BLaER1 treated with 17β-estradiol and CSF1 and Interleukin-3, amounts not matched to agents 10 nM and 100 nM (cell line): ENCODE measurements at regions not wholly inside any gene's neighbourhood (a gene's known extent, or its start where the extent isn't known, plus 50 kb on each side); places are given as distances from the start of the nearest gene placed in this dataset.
A peak's percentile ranks its signal among the peaks of the same experiment; 100 is the strongest.
"Not testable (repeated sequence)": the region's sequence is repeated elsewhere in the genome, so short reads cannot be mapped to it uniquely, and the experiment has no call there.

Experiments used
- H3K27ac ChIP-seq, 11 experiments: shearing (Covaris generic); formaldehyde crosslinking; 2 replicates each; pipeline ENCODE4 v1.8.1; 2022
- H3K27me3 ChIP-seq, 11 experiments: shearing (Covaris generic); formaldehyde crosslinking; 2 replicates each; pipeline ENCODE4 v1.8.1; 2022
- H3K36me3 ChIP-seq, 11 experiments: shearing (Covaris generic); formaldehyde crosslinking; 2 replicates each; pipeline ENCODE4 v1.8.1; 2022
- H3K4me1 ChIP-seq, 10 experiments: shearing (Covaris generic); formaldehyde crosslinking; 2 replicates each; pipeline ENCODE4 v1.8.1; 2022
- H3K4me2 ChIP-seq, 11 experiments: shearing (Covaris generic); formaldehyde crosslinking; 2 replicates each; pipeline ENCODE4 v1.8.1; 2022
- H3K4me3 ChIP-seq, 10 experiments: shearing (Covaris generic); formaldehyde crosslinking; 2 replicates each; pipeline ENCODE4 v1.8.1; 2022
- H3K9ac ChIP-seq, 11 experiments: shearing (Covaris generic); formaldehyde crosslinking; 2 replicates each; pipeline ENCODE4 v1.8.1; 2022
- H3K9me3 ChIP-seq, 11 experiments: shearing (Covaris generic); formaldehyde crosslinking; replicated peaks in 1 of 11; 2 replicates each; pipeline ENCODE4 v1.8.1; 2022
- H4K20me1 ChIP-seq, 11 experiments: shearing (Covaris generic); formaldehyde crosslinking; 2 replicates each; pipeline ENCODE4 v1.8.1; 2022
- Cebpa-rat ChIP-seq, 11 experiments: shearing (Covaris generic); IDR thresholded peaks; 2 replicates each; pipeline ENCODE4 v1.8.1; 2022

GRCh38 chr5:166768536-166768935, 1522.9 kb upstream of the WWC1 start:
- H3K4me1 ChIP-seq: peaks cover 0 to 8% (median 0%) of the 10 kb centered on the region in 10 experiments; a peak in 3 of 20 replicates
- H3K4me2 ChIP-seq: no peak overlapping the region
- H4K20me1 ChIP-seq: no peaks in the 10 kb centered on the region
- H3K9me3 ChIP-seq: peaks cover 0 to 14% (median 4%) of the 10 kb centered on the region in 11 experiments; a peak in 7 of 22 replicates
- H3K27ac ChIP-seq: no peak overlapping the region
- no peak overlapping the region for H3K4me3 ChIP-seq
- no peak overlapping the region for H3K9ac ChIP-seq
- H3K27me3 ChIP-seq: no peaks in the 10 kb centered on the region
- no peak for TF ChIP-seq Cebpa-rat (IDR thresholded peaks at IDR 0.05)
- no peaks in the 10 kb centered on the region for H3K36me3 ChIP-seq

- H3K4me2 ChIP-seq: no peak overlapping the region
- no peaks in the 10 kb centered on the region for H3K27me3 ChIP-seq
- peaks cover 0 to 14% (median 4%) of the 10 kb centered on the region in 11 experiments; a peak in 7 of 22 replicates for H3K9me3 ChIP-seq
- H3K27ac ChIP-seq: no peak overlapping the region
- H3K36me3 ChIP-seq: no peaks in the 10 kb centered on the region
- no peak for TF ChIP-seq Cebpa-rat (IDR thresholded peaks at IDR 0.05)
- no peak overlapping the region for H3K9ac ChIP-seq
- H4K20me1 ChIP-seq: no peaks in the 10 kb centered on the region
- peaks cover 0 to 8% (median 0%) of the 10 kb centered on the region in 10 experiments; a peak in 3 of 20 replicates for H3K4me1 ChIP-seq
- H3K4me3 ChIP-seq: no peak overlapping the region
Observed at GRCh38 chr5:166772770-166773169, 1518.7 kb upstream of the WWC1 start.

GRCh38 chr5:166781737-166782136, 1509.7 kb upstream of the WWC1 start:
- peaks cover 0 to 18% (median 12%) of the 10 kb centered on the region in 11 experiments; a peak in 13 of 22 replicates for H3K9me3 ChIP-seq
- TF ChIP-seq Cebpa-rat (IDR thresholded peaks at IDR 0.05): no peak
- H3K4me3 ChIP-seq: no peak overlapping the region
- no peaks in the 10 kb centered on the region for H3K36me3 ChIP-seq
- peaks cover 7 to 20% (median 13%) of the 10 kb centered on the region in 10 experiments for H3K4me1 ChIP-seq
- H3K27ac ChIP-seq: no peak overlapping the region
- H3K27me3 ChIP-seq: no peaks in the 10 kb centered on the region
- H4K20me1 ChIP-seq: no peaks in the 10 kb centered on the region
- no peak overlapping the region for H3K9ac ChIP-seq
- peak overlapping the region in 8 of 11 experiments; percentile 25 to 65 (median 50); a peak in 15 of 22 replicates for H3K4me2 ChIP-seq

- no peak overlapping the region for H3K27ac ChIP-seq
- no peaks in the 10 kb centered on the region for H3K36me3 ChIP-seq
- peaks cover 7 to 37% (median 16%) of the 10 kb centered on the region in 10 experiments for H3K4me1 ChIP-seq
- H3K4me2 ChIP-seq: no peak overlapping the region
- H4K20me1 ChIP-seq: no peaks in the 10 kb centered on the region
- no peak overlapping the region for H3K9ac ChIP-seq
- H3K9me3 ChIP-seq: peaks cover 0 to 18% (median 12%) of the 10 kb centered on the region in 11 experiments; a peak in 13 of 22 replicates
- TF ChIP-seq Cebpa-rat (IDR thresholded peaks at IDR 0.05): no peak
- H3K4me3 ChIP-seq: no peak overlapping the region
- no peaks in the 10 kb centered on the region for H3K27me3 ChIP-seq
Observed at GRCh38 chr5:166784545-166785078, 1506.8 kb upstream of the WWC1 start.

- Histone ChIP-seq H3K9me3 (peaks cover 0 to 18% (median 12%) of the 10 kb centered on the region in 11 experiments; a peak in 13 of 22 replicates), H3K4me2 (peak overlapping the region in 2 of 11 experiments; percentile 2 to 54; a peak in 3 of 22 replicates), H4K20me1 (no peaks in the 10 kb centered on the region), H3K27me3 (no peaks in the 10 kb centered on the region), H3K36me3 (no peaks in the 10 kb centered on the region), H3K9ac (no peak overlapping the region), H3K4me3 (no peak overlapping the region), H3K27ac (no peak overlapping the region; a peak in 1 of 22 replicates), H3K4me1 (peaks cover 7 to 37% (median 12%) of the 10 kb centered on the region in 10 experiments)
- TF ChIP-seq Cebpa-rat (IDR thresholded peaks at IDR 0.05): no peak
Observed at GRCh38 chr5:166786178-166786577, 1505.3 kb upstream of the WWC1 start.

- no peaks in the 10 kb centered on the region for H3K36me3 ChIP-seq
- peak overlapping the region in 2 of 11 experiments; percentile 2 to 54; a peak in 4 of 22 replicates for H3K4me2 ChIP-seq
- peaks cover 2 to 37% (median 6%) of the 10 kb centered on the region in 10 experiments; a peak in 19 of 20 replicates for H3K4me1 ChIP-seq
- H3K27me3 ChIP-seq: no peaks in the 10 kb centered on the region
- no peak for TF ChIP-seq Cebpa-rat (IDR thresholded peaks at IDR 0.05)
- H3K27ac ChIP-seq: no peak overlapping the region; a peak in 1 of 22 replicates
- H3K9me3 ChIP-seq: peaks cover 0 to 18% (median 12%) of the 10 kb centered on the region in 11 experiments; a peak in 13 of 22 replicates
- H4K20me1 ChIP-seq: no peaks in the 10 kb centered on the region
- H3K4me3 ChIP-seq: no peak overlapping the region
- no peak overlapping the region for H3K9ac ChIP-seq
Observed at GRCh38 chr5:166786889-166787288, 1504.6 kb upstream of the WWC1 start.

- Histone ChIP-seq H3K27me3 (no peaks in the 10 kb centered on the region), H3K36me3 (no peaks in the 10 kb centered on the region), H3K4me3 (no peak overlapping the region), H3K4me1 (peaks cover 0 to 37% (median 0%) of the 10 kb centered on the region in 10 experiments; a peak in 5 of 20 replicates), H4K20me1 (no peaks in the 10 kb centered on the region), H3K9ac (no peak overlapping the region), H3K4me2 (no peak overlapping the region), H3K27ac (no peak overlapping the region), H3K9me3 (peaks cover 0 to 18% (median 12%) of the 10 kb centered on the region in 11 experiments; a peak in 13 of 22 replicates)
- no peak for TF ChIP-seq Cebpa-rat (IDR thresholded peaks at IDR 0.05)
Observed at GRCh38 chr5:166788050-166788449, 1503.4 kb upstream of the WWC1 start.

- Histone ChIP-seq H3K36me3 (no peaks in the 10 kb centered on the region), H3K27me3 (no peaks in the 10 kb centered on the region), H3K9me3 (no peaks in the 10 kb centered on the region), H3K9ac (no peak overlapping the region), H3K4me1 (no peaks in the 10 kb centered on the region), H3K4me2 (no peak overlapping the region), H3K27ac (no peak overlapping the region), H3K4me3 (no peak overlapping the region), H4K20me1 (no peaks in the 10 kb centered on the region)
- no peak for TF ChIP-seq Cebpa-rat (IDR thresholded peaks at IDR 0.05)
Observed at GRCh38 chr5:166795756-166796155, 1495.7 kb upstream of the WWC1 start.

GRCh38 chr5:166803058-166803457, 1488.4 kb upstream of the WWC1 start:
- H3K36me3 ChIP-seq: no peaks in the 10 kb centered on the region
- no peak overlapping the region for H3K9ac ChIP-seq
- no peaks in the 10 kb centered on the region for H3K9me3 ChIP-seq
- no peak overlapping the region for H3K27ac ChIP-seq
- H4K20me1 ChIP-seq: no peaks in the 10 kb centered on the region
- no peak overlapping the region for H3K4me3 ChIP-seq
- no peaks in the 10 kb centered on the region for H3K27me3 ChIP-seq
- H3K4me1 ChIP-seq: peaks cover 0 to 21% (median 0%) of the 10 kb centered on the region in 10 experiments; a peak in 5 of 20 replicates
- TF ChIP-seq Cebpa-rat (IDR thresholded peaks at IDR 0.05): no peak
- no peak overlapping the region for H3K4me2 ChIP-seq

GRCh38 chr5:166804223-166804622, 1487.2 kb upstream of the WWC1 start:
- H3K27me3 ChIP-seq, H3K9ac ChIP-seq, H3K27ac ChIP-seq, H3K9me3 ChIP-seq, H3K4me2 ChIP-seq, H4K20me1 ChIP-seq, H3K4me3 ChIP-seq, H3K36me3 ChIP-seq: not testable (repeated sequence)
- peaks cover 0 to 21% (median 0%) of the 10 kb centered on the region in 10 experiments; a peak in 5 of 20 replicates for H3K4me1 ChIP-seq

GRCh38 chr5:166804693-166805092, 1486.8 kb upstream of the WWC1 start:
- not testable (repeated sequence) for H3K9ac ChIP-seq, H4K20me1 ChIP-seq, H3K36me3 ChIP-seq, H3K4me3 ChIP-seq, H3K9me3 ChIP-seq, H3K27me3 ChIP-seq, H3K4me2 ChIP-seq, H3K27ac ChIP-seq
- H3K4me1 ChIP-seq: peaks cover 0 to 21% (median 0%) of the 10 kb centered on the region in 10 experiments; a peak in 5 of 20 replicates

- H3K27me3 ChIP-seq, H4K20me1 ChIP-seq, H3K27ac ChIP-seq, H3K9ac ChIP-seq, H3K36me3 ChIP-seq, H3K4me2 ChIP-seq, H3K4me3 ChIP-seq: not testable (repeated sequence)
- Histone ChIP-seq H3K9me3 (peaks cover 8 to 22% (median 18%) of the 10 kb centered on the region in 11 experiments; a peak in 19 of 22 replicates), H3K4me1 (peaks cover 0 to 21% (median 0%) of the 10 kb centered on the region in 10 experiments; a peak in 5 of 20 replicates)
Observed at GRCh38 chr5:166810093-166810658, 1481.3 kb upstream of the WWC1 start.
